B cell (primary cell): ENCODE measurements at regions not wholly inside any gene's neighbourhood (a gene's known extent, or its start where the extent isn't known, plus 50 kb on each side); places are given as distances from the start of the nearest gene placed in this dataset.

Experiments used
- ATAC-seq: fragments of 200-7000 bp; cut with Tn5 transposase; one replicate; pipeline ENCODE4 v1.10.0; 2021; ENCODE audit warnings: low read depth, mild to moderate bottlenecking, moderate number of reproducible peaks, moderate library complexity
- CTCF ChIA-PET: fragments of 350-600 bp; sonication (Branson Sonifier 250); formaldehyde crosslinking; loops from one replicate; lab custom pipeline; 2021; ENCODE audit warnings: antibody characterized with exemption, inconsistent platforms; lab: Charles Lee
- POLR2A ChIA-PET: fragments of 350-600 bp; sonication (Branson Sonifier 250); formaldehyde crosslinking; loops from one replicate; lab custom pipeline; 2021; ENCODE audit warnings: antibody characterized with exemption; lab: Charles Lee
- DNase-seq: peaks from one replicate; pipeline ENCODE4 v3.0.0; 2013
- H2AFZ ChIP-seq: 2 replicates; pipeline ENCODE4 v1.6.1; 2012; ENCODE audit warnings: mild to moderate bottlenecking, low read depth, low read length; ENCODE audit not compliant: insufficient read depth, poor library complexity, severe bottlenecking
- H3K27ac ChIP-seq, 2 donors: 1 replicate in 1 of 2; 2 replicates in 1 of 2; pipeline ENCODE4 v1.5.1; 2012 to 2013; ENCODE audit warnings: low read length in 2 of 2, mild to moderate bottlenecking in 2 of 2, moderate library complexity in 1 of 2
- H3K27me3 ChIP-seq, 4 experiments: fragments of 200-600 bp in 1 of 4; sonication (generic) in 1 of 4; replicated peaks in 1 of 4; 1 replicate in 2 of 4; 2 replicates in 2 of 4; pipeline versions ENCODE4 v1.6.1 to v1.7.0; 2013 to 2016; ENCODE audit warnings: low read length in 3 of 4, mild to moderate bottlenecking in 2 of 4, mixed read lengths in 1 of 4, moderate library complexity in 1 of 4; ENCODE audit not compliant: insufficient read depth in 4 of 4, control insufficient read depth in 3 of 4; ENCODE audit errors: control extremely low read depth in 1 of 4
- H3K36me3 ChIP-seq, 2 experiments: replicated peaks in 1 of 2; 1 replicate in 1 of 2; 2 replicates in 1 of 2; pipeline versions ENCODE4 v1.6.1 to v1.7.1; 2013; ENCODE audit warnings: low read length in 1 of 2; ENCODE audit not compliant: insufficient read depth in 2 of 2, control insufficient read depth in 1 of 2; ENCODE audit errors: control extremely low read depth in 1 of 2, extremely low read depth in 1 of 2
- H3K4me1 ChIP-seq, 2 donors: fragments of 200-600 bp in 1 of 2; sonication (generic) in 1 of 2; 1 replicate in 1 of 2; 2 replicates in 1 of 2; pipeline versions ENCODE4 v1.5.1 to v1.6.1; 2013 to 2017; ENCODE audit warnings: low read length in 2 of 2; ENCODE audit not compliant: control insufficient read depth in 2 of 2, insufficient read depth in 2 of 2
- H3K4me2 ChIP-seq: replicated peaks from 2 replicates; pipeline ENCODE3; 2012; ENCODE audit warnings: mild to moderate bottlenecking, low read depth, low read length; ENCODE audit not compliant: poor library complexity, severe bottlenecking
- H3K4me3 ChIP-seq, 5 experiments: fragments of 200-600 bp in 1 of 5; sonication (generic) in 1 of 5; 1 replicate in 3 of 5; 2 replicates in 2 of 5; pipeline versions ENCODE4 v1.5.1 to v1.7.0; 2011 to 2016; ENCODE audit warnings: low read length in 4 of 5, mild to moderate bottlenecking in 4 of 5, low read depth in 2 of 5, control low read depth in 1 of 5, moderate library complexity in 1 of 5; ENCODE audit not compliant: insufficient read depth in 1 of 5; ENCODE audit errors: control extremely low read depth in 1 of 5, extremely low read depth in 1 of 5
- H3K79me2 ChIP-seq: fragments of 200-600 bp; sonication (generic); one replicate; pipeline ENCODE4 v1.6.0; 2016; ENCODE audit warnings: low read length; ENCODE audit not compliant: control insufficient read depth, insufficient read depth
- H3K9ac ChIP-seq: fragments of 200-600 bp; sonication (generic); 2 replicates; pipeline ENCODE4 v1.6.1; 2017; ENCODE audit warnings: mild to moderate bottlenecking, low read length, moderate library complexity
- H3K9me3 ChIP-seq, 3 donors: one replicate each; pipeline versions ENCODE4 v1.6.1 to v1.7.1; 2013; ENCODE audit warnings: low read length in 2 of 3; ENCODE audit not compliant: control insufficient read depth in 2 of 3, insufficient read depth in 1 of 3; ENCODE audit errors: control extremely low read depth in 1 of 3
- H4K20me1 ChIP-seq: 2 replicates; pipeline ENCODE4 v1.6.0; 2012; ENCODE audit warnings: mild to moderate bottlenecking, low read length; ENCODE audit not compliant: insufficient read depth, control insufficient read depth, poor library complexity, severe bottlenecking
- H3K27ac Mint-ChIP-seq: one replicate; pipeline ENCODE4 v1.8.0; 2021; ENCODE audit warnings: mixed read lengths
- H3K27me3 Mint-ChIP-seq: one replicate; pipeline ENCODE4 v1.8.0; 2021; ENCODE audit warnings: mixed read lengths
- H3K4me1 Mint-ChIP-seq: one replicate; pipeline ENCODE4 v1.8.0; 2021; ENCODE audit warnings: mixed read lengths
- H3K4me3 Mint-ChIP-seq: one replicate; pipeline ENCODE4 v1.8.0; 2021; ENCODE audit warnings: mixed read lengths
- H3K9me3 Mint-ChIP-seq: one replicate; pipeline ENCODE4 v1.8.0; 2022; ENCODE audit warnings: mixed read lengths; ENCODE audit not compliant: insufficient read depth
- EZH2 ChIP-seq: IDR thresholded peaks from 2 replicates; pipeline ENCODE4 v1.6.1; 2012; ENCODE audit warnings: borderline replicate concordance, low read depth, mild to moderate bottlenecking, moderate library complexity, low read length; ENCODE audit not compliant: insufficient read depth, poor library complexity, severe bottlenecking
- WGBS: methylation state at CpG from one replicate; pipeline ENCODE4 v1.1.5; 2013; ENCODE audit warnings: missing lambda C conversion rate; ENCODE audit not compliant: insufficient coverage; 5-methylcytosine and 5-hydroxymethylcytosine counted together
- intact Hi-C: fragments of 100-400 bp; cut with micrococcal nuclease; formaldehyde crosslinking; loops from one replicate; pipeline ENCODE4 v1.10.0; 2022
- TF ChIP-seq, protein P1 (sequence below): fragments of 200-600 bp; IDR thresholded peaks from one replicate; pipeline ENCODE4 v1.8.0; 2022; ENCODE audit warnings: antibody characterized with exemption, mild to moderate bottlenecking

- Histone ChIP-seq H3K4me3 (no peak overlapping the region), H2AFZ (no peak overlapping the region), H3K4me2 (no peak overlapping the region), H3K4me1 (no peaks in the 10 kb centered on the region), H3K27me3 (no peaks in the 10 kb centered on the region), H3K9me3 (peaks cover 6 to 19% (median 8%) of the 10 kb centered on the region in 3 donors), H3K27ac (no peak overlapping the region), H4K20me1 (no peaks in the 10 kb centered on the region), H3K9ac (no peak overlapping the region), H3K79me2 (no peaks in the 10 kb centered on the region), H3K36me3 (no peaks in the 10 kb centered on the region)
- Mint-ChIP-seq H3K4me1 (no peaks in the 10 kb centered on the region), H3K9me3 (peaks cover 7% of the 10 kb centered on the region), H3K27ac (no peak overlapping the region), H3K27me3 (no peaks in the 10 kb centered on the region), H3K4me3 (no peak overlapping the region)
- CTCF ChIA-PET, result no interaction called here
- no peak for ATAC-seq
- no CpG with 5 or more reads among the region's 1 CpG for WGBS
- DNase-seq, result no peak
- TF ChIP-seq EZH2, result no peak
- TF ChIP-seq, protein P1, sequence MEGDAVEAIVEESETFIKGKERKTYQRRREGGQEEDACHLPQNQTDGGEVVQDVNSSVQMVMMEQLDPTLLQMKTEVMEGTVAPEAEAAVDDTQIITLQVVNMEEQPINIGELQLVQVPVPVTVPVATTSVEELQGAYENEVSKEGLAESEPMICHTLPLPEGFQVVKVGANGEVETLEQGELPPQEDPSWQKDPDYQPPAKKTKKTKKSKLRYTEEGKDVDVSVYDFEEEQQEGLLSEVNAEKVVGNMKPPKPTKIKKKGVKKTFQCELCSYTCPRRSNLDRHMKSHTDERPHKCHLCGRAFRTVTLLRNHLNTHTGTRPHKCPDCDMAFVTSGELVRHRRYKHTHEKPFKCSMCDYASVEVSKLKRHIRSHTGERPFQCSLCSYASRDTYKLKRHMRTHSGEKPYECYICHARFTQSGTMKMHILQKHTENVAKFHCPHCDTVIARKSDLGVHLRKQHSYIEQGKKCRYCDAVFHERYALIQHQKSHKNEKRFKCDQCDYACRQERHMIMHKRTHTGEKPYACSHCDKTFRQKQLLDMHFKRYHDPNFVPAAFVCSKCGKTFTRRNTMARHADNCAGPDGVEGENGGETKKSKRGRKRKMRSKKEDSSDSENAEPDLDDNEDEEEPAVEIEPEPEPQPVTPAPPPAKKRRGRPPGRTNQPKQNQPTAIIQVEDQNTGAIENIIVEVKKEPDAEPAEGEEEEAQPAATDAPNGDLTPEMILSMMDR, result no peak
- intact Hi-C loops, result no loop called here
- POLR2A ChIA-PET, result no interaction called here
Measured at GRCh38 chr12:71321130-71321529, 118.5 kb upstream of the LGR5 start.

GRCh38 chr12:71315328-71315985, 124.1 kb upstream of the LGR5 start:
- ChIA-PET CTCF (no interaction called here), POLR2A (no interaction called here)
- Histone ChIP-seq H3K79me2 (no peaks in the 10 kb centered on the region), H3K27ac (no peak overlapping the region), H3K9ac (no peak overlapping the region), H3K4me1 (no peaks in the 10 kb centered on the region), H3K9me3 (peaks cover under 1 to 4% (median 2%) of the 10 kb centered on the region in 3 donors), H3K36me3 (no peaks in the 10 kb centered on the region), H4K20me1 (no peaks in the 10 kb centered on the region), H2AFZ (no peak overlapping the region), H3K4me2 (no peak overlapping the region), H3K4me3 (no peak overlapping the region), H3K27me3 (no peaks in the 10 kb centered on the region)
- WGBS, result 89% methylated on average over 8 of the region's 9 CpGs
- Mint-ChIP-seq H3K4me3 (no peak overlapping the region), H3K27ac (no peak overlapping the region), H3K9me3 (peaks cover under 1% of the 10 kb centered on the region), H3K27me3 (no peaks in the 10 kb centered on the region), H3K4me1 (no peaks in the 10 kb centered on the region)
- intact Hi-C loops, result no loop called here
- TF ChIP-seq EZH2, result no peak
- TF ChIP-seq, protein P1, result no peak
- no peak for ATAC-seq
- DNase-seq, result no peak
